ENCODE measurements at regions not wholly inside any gene's neighbourhood (a gene's known extent, or its start where the extent isn't known, plus 50 kb on each side); places are given as distances from the start of the nearest gene placed in this dataset.

GRCh38 chr4:147365396-147365795 lies 115.5 kb upstream of the EDNRA start:
- TF ChIP-seq POLR2AphosphoS5 (IDR thresholded peaks at IDR 0.05; ENCODE audit: borderline replicate concordance, low read depth, low read length) (no peak), EZH2 (IDR thresholded peaks at IDR 0.05) (no peak)
